NCI-H2227 treated with DMSO at 0.1 percent for 48 hours (cell line): ENCODE measurements at regions not wholly inside any gene's neighbourhood (a gene's known extent, or its start where the extent isn't known, plus 50 kb on each side); places are given as distances from the start of the nearest gene placed in this dataset.

ENCODE experiments used
- DNase-seq: peaks from one replicate; lab custom pipeline; 2025; lab: John Stamatoyannopoulos, UW

DNA sequence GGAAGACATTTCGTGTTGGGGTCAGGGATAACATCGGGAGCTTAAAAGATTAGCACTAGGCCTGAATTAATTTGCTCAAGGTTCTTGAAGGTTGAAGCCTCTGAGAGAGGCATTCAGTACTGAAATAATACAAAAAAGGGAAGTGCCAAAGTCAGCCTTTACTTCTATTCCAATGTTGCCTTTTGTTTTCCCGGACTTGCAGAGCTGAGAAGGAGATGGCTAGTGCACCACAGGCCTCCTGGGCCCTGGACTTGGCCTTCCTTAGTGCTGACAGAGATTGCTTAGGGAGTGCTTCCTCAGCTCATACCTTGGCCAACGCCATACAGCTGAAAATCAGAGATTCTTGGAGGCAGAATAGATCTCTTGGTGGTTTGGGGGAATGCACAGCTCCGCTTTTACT is 333.6 kb upstream of the TBL1XR1 start:
- no peak for DNase-seq

DNA sequence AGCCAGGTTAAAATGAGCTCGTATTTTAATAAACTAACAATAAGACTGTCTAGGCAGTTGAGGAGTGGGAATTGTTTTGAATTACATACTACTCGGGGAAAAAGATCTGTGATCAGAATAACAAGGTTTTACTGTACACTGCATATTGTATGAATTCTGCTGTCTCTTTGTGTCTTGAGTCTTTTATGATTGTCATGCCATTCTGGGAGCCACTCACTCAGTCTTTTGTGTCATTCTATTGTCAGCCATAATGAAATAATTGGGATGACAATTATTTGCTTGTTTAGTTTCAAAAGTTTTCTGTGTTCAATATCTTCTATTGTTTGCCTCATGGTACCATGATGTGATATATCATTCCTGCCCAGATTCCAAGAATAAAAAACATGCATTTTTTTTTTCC is 339.6 kb upstream of the TBL1XR1 start:
- DNase-seq, result no peak

DNA sequence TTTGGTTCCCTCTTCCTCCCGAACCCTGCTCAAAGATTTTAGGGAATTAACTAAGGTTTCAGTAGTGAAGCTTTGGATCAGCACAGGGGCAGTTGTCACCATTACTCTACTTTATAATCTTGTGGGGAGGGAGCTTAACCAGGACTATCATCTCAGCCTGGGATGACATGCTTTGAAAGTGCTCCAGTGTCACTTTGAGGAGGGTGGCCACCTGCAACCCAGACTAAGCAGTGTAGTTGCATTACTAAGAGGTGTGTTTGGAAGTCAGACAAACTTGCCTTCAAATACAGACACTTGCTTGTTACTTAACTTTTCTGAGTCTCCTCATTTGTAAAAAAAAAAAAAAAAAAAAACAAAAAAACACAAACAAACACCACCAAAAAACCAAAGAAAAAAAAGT is 340.3 kb upstream of the TBL1XR1 start:
- no peak for DNase-seq

DNA sequence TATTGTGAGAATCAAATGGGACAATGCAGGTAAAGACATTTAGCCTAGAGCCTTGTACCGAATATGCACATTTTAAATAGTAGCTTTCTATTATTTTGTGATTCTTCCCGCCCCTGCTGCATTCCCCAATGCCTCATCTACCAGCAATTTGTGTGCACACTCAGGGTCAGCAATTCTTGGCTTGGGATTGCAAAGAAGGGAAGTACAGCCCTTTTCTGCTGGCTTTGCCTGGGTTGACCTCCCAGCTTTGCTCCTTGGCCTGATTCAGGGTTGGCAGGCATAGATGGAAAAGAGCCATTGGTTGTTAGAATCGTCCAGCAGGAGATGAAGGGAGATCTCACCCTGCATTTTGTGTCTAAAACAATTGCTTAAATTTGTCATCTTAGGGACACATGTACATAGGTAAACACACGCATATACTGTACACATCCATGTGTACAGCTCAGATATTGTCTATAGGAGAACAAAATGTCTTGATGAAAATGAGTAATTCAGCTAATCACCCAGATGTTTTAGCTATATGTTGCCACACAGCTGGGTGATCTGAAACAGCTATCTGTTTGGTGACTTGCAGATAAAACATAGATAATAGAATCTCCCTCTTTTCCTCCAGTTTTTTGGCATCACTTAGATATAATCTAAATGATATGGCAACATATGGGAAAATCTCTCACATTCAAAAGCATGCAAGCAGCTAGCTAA is 340.9 kb upstream of the TBL1XR1 start:
- DNase-seq, result no peak

DNA sequence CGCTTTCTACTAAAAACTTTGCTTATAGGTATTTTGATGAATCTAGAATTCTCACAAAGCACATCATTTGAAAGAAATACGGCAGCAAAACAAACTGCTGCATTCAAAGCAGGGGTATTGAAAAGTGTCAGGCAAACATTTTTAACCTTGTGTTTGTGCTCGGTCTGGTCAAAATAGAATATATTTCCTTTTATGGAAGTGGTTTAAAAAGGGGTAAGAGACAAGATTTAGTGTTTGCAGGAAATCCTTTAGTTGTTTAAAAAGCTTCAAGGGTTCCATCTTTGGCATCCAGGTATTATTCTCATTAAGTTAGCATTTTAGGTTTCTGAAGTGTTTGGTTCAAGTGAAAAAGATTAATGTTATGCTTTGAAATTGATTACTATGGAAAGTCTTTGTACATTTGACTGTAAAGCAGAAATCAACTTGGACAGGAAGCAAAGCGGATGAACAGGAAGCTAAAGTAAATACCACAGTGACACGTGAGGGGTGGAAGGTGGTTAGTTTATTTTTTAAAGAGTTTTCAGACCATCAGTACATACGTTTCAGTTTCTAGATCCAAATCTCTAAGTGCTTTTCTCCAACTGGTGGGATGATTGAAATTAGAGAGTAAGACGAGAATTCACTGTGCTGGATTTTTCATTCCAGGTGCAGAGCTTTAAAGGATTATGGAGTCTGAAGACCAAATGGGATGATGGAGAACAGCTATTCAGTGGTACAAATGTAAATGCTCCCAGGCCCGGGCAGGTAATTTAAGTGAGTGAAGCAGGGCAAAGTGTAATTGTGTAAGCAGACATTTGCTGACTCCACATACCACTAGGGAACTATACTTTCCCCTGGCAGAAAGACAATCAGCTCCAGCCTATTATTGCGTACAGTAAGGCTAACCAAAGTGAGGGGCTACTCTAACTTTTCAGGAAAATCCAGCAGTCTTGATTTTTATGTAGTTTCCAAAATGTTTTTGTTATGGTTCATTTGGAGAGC is 341.8 kb upstream of the TBL1XR1 start:
- no peak for DNase-seq

DNA sequence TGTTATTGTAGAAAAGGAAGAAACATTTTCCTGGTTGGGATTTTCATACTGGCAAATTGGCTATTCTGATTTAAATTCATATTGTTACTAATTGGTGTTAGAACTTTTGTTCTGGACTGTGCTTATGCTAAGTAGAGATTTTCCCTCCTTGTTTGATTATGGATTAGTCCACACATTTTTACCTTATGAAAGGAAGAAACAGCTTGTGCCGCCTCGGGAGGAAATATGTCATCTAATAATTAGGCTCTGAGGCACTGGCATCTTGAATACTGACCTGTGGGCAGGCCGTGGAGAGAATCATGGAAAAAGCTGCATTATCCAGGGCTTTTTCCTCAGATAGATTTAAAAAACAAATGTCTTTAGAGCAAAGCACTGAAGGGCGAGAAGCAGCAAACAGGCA is 344.3 kb upstream of the TBL1XR1 start:
- no peak for DNase-seq

DNA sequence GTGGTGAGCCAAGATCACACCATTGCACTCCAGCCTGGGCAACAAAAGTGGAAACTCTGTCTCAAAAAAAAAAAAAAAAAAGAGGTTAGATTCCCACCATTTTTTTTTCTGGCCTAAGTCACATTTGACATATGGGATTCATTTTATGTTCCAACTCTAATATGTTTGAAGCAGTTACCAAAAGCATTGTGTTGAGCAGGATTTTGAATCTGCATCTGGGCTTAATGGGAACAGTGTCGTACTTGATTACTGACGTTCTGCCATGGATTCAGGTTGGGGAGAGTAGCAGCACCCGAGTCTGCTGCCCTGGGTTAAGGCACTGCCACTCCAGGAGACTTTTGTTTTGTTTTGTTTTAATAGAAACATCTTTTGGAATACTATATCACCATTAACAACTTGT is 348.7 kb upstream of the TBL1XR1 start:
- no peak for DNase-seq

DNA sequence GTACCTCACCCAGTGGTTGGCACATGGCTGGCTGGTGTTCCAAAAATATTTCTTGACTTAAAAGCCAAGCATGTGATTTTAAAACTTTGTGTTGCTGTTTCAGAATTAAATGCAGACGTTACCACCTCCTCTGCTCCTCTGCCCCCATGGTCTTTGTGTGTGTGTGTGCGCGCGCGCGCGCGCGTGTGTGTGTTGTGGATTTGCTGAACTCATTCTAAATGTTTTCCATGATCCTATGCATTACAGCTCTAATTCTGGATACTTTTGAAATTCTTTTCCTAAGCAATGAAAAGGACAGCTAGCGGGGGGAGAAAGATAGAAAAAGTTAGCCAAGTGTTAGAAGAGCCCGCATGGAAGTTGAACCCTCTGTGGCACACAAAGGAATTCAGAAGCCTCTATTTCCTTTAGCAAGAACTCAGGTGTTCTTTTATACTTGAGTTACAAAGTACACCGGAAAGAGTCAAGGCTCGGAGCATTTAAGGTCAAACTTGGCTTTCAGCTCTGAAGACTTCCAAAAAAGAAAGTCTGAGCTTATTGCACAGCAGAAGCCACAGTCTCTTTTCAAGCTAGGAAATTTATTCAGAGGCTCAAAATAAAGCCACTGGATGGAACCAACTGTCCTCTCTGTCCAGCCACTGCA is 350.5 kb upstream of the TBL1XR1 start:
- DNase-seq, result no peak

DNA sequence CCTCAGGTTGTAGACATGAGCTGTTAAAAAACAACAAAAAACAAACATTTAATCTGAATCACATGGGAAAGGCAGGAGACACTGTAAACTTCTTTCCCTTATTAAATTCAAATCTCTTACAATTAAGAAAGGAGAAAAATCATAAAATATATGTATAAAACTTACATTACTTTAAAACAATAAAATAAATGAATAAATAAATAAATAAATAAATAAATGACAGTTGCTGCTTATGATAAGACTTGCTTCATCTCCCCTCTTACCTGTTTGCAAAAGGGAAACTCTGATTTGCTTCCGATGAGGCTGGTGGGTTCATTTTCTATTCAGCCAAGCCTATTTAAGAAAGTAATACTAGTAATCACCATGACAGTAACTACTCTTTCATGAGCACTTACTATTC is 353.4 kb upstream of the TBL1XR1 start:
- DNase-seq, result no peak

DNA sequence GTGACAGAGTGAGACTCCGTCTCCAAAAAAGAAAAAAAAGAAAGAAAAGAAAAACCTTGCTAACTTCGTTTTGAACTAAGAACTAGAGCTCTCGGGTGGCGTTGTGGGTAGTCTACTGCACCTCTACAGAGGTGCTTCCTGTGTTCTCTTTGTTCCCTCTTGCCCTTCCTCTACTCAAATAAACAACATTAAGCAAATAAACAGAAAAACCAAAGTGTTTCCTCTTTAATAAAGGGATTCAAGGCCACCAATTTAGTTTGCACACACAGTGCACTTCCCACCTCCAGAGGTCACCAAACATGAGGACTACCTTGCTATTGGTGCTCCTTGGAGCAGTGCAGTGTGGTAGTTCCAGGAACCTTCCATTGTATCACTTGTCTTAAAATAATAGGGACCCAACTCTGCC is 354.2 kb upstream of the TBL1XR1 start:
- no peak for DNase-seq

DNA sequence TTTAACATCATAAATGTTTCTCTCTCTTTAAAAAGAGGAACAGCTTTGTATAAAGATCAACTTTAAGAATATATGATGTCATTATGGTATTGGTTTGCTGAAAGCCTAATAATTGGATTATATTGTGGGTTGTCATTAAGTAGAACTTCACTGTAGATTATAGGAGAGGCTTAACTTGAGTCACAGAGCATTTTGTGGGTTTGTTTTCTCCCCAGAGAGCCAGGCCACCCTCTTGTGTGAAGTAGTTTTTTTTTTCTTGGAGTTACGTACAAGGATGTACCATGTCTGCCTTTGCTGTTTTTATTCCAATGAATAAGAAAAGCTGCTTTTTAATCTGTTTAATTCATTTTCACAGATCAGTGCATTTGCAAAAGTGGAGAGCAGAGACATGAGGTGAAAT is 354.8 kb upstream of the TBL1XR1 start:
- no peak for DNase-seq

DNA sequence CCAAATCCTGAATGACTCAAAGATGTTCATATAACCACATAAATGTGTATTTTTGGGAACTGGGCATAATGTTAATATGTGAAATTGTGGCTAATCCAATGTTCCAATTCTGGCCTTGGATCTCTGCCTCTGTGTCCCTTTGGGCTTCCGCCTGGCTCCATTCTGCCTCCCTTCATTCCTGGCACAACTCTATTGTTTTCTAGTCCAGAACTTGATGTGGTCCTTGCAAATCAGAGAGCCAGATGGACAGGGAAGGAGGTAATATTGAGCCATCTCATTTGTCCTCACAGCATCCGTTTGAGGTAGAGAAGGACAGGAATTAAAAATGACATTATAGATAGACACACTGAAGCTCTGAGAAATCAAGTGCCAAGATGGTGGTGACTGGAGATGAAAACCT is 355.7 kb upstream of the TBL1XR1 start:
- no peak for DNase-seq

DNA sequence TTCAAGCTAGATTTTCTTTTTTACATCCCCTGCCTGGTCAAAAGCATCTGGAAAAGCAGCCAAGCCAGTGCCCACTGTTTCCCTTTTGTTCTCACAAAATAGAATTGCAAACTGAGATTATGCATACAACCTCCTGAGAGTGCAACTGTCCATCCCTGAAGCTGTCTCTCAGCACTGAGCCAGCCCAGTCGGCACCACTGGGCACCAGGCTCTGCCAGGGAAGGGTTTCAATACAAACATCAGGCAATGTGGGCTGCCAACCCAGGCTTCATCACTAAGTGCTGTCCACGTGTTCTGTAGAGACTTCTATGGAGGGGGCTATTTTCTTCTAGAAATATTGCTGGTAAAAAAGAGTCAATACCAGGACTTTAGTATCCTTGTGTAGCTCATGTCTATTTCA is 356.3 kb upstream of the TBL1XR1 start:
- DNase-seq, result no peak

DNA sequence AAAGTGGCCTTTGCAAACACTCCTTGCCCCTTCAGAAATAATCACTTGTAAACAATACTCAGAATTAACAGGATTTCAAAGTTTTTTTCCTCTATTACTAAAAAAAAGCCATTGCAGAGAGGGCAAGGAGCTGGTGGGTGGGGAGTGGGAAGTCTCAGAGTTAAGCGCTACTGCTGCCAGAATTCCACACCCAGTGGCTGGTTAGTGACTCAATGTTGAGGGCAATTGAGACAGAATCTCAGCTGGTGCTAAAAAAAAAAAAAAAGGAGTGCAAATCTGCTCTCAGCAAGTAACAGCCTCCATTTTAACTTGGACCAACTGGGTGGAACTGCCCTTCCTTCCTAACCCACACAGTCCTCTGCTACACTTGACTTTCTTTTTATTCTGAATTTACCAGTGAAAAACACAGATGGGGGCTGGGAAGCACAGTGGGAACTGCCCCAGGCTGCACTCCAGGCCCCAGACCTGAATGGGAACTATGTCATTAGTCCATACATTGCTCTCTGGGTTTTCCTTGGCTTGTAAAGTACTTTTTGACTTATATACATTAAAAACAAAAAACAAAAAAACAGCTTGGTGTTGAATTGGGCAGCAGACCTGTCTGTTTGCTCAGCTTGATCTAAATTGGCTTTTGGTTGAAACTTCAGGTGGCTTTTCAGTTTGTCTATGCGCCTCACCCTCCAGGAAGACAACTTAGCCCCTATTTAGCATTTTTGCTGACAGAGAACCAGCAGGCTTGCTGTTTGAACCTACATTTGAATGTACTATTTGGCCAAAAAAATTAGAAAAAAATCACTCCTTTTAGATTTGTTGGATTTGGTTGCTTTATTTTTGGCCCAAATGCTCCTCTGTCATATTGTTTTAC is 357.8 kb upstream of the TBL1XR1 start:
- DNase-seq, result peak; percentile 23

DNA sequence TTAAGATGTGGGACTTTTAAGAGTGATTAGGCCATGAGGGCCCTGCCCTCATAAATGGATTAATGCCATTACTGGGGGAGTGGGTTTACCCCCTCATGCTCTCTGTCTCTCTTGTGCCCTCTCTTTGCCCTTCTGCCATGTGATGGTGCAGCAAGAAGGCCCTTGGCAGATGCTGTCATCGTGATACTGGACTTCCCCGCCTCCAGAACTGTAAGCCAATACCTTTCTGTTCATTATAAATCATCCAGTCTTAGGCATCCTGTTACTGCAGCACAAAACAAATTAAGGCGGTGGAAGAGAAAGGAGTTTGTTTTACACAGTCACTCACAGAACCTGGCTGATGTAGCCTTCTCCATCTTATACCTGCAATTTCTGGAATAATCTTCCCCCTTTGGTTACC is 360.3 kb upstream of the TBL1XR1 start:
- DNase-seq, result no peak

DNA sequence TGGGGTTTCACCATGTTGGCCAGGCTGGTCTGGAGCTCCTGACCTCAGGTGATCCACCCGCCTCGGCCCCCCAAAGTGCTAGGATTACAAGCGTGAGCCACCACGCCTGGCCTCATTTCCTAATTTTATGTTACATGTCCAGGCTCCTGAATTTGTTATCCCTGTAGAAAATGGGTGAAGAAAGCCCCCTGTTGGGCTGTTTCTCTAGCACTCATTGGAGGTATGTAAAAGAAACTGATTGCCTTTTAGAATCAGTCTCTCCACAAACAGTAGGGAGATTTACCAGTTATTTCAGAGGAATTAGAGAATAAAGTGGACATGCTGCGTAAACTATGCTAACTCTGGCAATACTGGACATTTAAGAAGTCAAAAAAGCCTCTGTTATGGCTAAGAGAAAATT is 364.1 kb upstream of the TBL1XR1 start:
- no peak for DNase-seq

DNA sequence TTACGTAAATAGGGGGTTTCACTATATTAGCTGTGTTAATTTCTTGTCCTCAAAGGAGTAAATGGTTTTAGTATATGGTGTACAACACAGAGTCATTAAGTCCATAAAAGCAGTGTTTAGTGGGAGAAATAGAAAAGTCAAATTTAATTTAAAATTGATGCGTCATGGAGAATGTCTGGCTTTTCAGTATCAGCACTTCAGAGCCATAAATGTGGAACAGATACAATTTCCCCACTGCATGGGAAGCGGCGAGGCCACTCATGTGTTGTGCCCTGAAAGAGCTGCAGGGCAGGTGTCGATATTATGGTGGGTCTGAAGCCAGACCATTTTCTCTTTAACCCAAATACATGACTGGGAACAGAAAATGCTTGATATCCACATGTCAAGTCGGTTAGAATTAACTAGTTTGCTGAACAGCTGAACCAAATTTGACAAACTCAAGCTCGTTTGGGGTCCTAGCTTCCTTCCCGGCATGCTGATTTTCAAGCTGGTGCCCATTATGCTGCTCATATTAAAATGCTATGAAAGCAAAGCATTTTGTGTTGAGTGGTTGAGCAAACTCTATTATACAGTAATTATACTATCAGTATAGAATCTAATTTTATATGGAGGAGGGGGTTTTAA is 364.6 kb upstream of the TBL1XR1 start:
- DNase-seq, result no peak

DNA sequence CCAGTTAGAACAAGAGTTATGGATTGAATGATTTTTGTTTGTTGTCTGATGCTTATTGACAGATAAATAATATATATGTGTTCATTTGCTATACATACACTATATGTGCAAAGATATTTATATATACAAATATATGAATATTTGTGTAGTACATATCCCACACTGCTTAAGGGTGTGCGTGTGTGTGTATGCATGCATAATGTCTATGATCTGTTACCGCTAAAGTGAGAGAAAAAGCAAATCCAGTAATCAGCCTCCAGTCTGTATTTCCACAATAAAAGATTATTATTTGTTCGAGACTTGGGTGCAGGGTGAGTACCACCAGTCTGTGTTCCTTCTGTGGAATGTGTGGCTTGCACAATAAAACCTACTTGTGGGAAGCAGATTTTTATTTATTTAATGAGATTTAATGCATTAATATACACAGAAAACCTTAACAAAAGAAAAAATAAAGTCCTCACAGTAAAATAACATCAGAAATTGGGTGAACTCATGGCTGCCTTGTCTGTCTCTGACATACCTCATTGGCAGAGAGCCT is 366.0 kb upstream of the TBL1XR1 start:
- no peak for DNase-seq

DNA sequence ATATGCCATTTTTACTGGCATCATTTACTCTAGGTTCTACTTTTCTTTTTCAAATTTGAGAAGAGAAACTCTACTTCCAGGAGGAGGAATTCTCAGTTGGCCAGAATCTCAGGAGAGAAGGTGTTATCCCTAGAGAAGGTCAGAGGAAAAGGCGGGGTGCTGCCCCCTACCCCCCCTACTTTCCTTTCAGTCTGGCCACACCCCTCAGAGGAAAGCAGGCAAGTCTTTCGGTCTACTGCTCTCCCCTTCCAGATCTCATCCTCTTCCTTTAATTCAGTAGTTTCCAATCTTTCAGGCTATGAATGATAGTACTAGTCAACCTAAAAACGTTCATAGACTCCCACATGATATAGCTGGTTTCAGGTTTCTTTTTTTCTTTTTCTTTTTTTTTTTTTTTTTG is 366.5 kb upstream of the TBL1XR1 start:
- no peak for DNase-seq

DNA sequence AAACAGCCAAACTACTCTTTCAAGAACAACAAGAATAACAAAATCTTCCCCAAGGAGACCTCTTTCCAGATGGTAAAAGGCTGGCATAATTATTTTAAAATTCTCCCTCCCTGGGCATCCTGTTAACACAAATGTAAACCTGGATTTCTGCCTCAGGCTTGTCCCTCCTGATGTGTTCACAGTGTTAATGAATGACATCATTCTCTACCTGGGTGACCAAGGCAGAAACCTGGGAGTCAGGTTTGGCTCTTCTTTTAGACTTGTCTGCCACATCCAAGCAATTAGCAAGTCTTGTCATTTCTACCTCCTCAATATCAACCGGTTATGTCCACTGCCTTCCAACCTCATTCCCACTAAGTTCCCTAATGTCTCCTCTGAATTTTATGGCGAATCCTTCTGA is 368.7 kb upstream of the TBL1XR1 start:
- DNase-seq, result no peak

DNA sequence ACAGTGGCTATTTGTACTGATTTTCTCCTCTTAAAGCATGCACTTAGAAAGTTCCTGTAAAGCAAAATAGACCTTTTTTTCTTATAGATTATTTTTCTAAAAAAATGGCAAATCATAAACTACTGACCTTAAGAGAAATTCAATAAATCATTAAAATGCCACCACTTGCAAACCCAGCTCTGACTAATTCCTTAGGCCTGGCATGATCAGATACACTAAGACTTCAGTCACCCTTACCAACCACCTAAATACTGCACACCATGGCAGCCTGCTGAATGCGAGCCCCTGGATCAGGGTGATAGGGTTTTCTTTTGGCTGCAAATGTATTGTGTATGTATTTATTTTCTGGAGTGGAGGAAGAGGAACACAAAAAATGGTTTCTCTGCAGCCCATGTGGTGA is 370.6 kb upstream of the TBL1XR1 start:
- no peak for DNase-seq
